Spinal cord (tissue), 9 donors: ENCODE measurements at regions not wholly inside any gene's neighbourhood (a gene's known extent, or its start where the extent isn't known, plus 50 kb on each side); places are given as distances from the start of the nearest gene placed in this dataset.
A peak's percentile ranks its signal among the peaks of the same experiment; 100 is the strongest.

Experiments
- DNase-seq, 6 donors: peaks; one replicate each; pipeline versions ENCODE4 v3.0.0 to v3.0.0-alpha.2; 2013 to 2015; ENCODE audit warnings: low spot score in 6 of 6, low read depth in 4 of 6
- H3K27ac ChIP-seq: one replicate; pipeline ENCODE4 v1.5.1; 2013; ENCODE audit warnings: low read depth, low read length, control low read depth
- H3K27me3 ChIP-seq: one replicate; pipeline ENCODE4 v1.6.1; 2013; ENCODE audit warnings: low read length; ENCODE audit not compliant: control insufficient read depth, insufficient read depth
- H3K36me3 ChIP-seq: one replicate; pipeline ENCODE4 v1.6.1; 2013; ENCODE audit warnings: low read length; ENCODE audit not compliant: control insufficient read depth, insufficient read depth
- H3K4me1 ChIP-seq: one replicate; pipeline ENCODE4 v1.6.1; 2013; ENCODE audit warnings: low read length; ENCODE audit not compliant: control insufficient read depth, insufficient read depth
- H3K4me3 ChIP-seq: one replicate; pipeline ENCODE4 v1.5.1; 2013; ENCODE audit warnings: low read depth, low read length, control low read depth
- H3K9me3 ChIP-seq: one replicate; pipeline ENCODE4 v1.6.1; 2013; ENCODE audit warnings: low read length; ENCODE audit not compliant: control insufficient read depth, insufficient read depth
- WGBS: methylation state at CpG from one replicate; pipeline ENCODE4 v1.1.5; 2013; ENCODE audit warnings: missing lambda C conversion rate; ENCODE audit not compliant: insufficient coverage; 5-methylcytosine and 5-hydroxymethylcytosine counted together
- donor health status: healthy.

DNA sequence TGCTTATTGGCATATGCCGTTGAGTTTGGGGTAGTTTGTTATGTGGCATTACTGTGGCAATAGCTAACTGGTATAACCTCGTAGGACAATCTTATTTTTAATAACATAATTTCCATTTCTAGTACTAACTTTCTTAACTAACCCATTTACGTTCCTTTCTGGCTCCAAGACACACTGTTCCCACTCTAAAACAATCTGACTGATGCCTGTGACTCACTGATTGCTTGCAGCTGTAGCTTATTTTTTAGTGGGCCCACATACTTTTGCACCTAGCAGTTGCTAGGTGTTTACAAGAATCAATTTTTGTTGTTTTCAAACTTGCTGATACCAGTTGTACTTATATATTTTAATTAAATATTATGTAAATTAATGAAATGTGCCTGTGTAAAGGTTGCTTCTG is 52.2 kb downstream of the FAT3 start:
- DNase-seq: no peak
- no peak overlapping the region for H3K27ac ChIP-seq
- no peaks in the 10 kb centered on the region for H3K36me3 ChIP-seq
- WGBS: 100% methylated on average over 1 of the region's 3 CpGs
- no peak overlapping the region for H3K4me3 ChIP-seq
- H3K4me1 ChIP-seq: peaks cover 3% of the 10 kb centered on the region
- no peaks in the 10 kb centered on the region for H3K27me3 ChIP-seq
- no peaks in the 10 kb centered on the region for H3K9me3 ChIP-seq

DNA sequence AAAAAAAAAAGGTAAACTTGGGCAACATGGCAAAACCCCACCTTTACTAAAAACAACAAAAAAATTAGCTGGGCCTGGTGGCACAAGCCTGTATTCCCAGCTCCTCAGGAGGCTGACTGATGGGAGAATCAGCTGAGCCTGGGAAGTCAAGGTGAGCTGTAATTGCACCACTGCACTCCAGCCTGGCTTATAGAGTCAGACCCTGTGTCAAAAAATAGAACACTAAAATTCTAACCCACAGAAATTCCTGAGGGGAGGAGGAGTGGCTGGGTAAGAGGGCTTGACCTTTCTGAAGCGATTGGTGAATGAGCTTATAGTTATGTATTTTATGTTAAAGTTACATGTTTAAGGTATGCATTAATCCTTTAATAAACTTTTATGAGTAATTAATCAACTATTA is 53.3 kb downstream of the FAT3 start:
- no peaks in the 10 kb centered on the region for H3K27me3 ChIP-seq
- no peaks in the 10 kb centered on the region for H3K4me1 ChIP-seq
- no peak for DNase-seq
- no peak overlapping the region for H3K4me3 ChIP-seq
- no peaks in the 10 kb centered on the region for H3K36me3 ChIP-seq
- no peaks in the 10 kb centered on the region for H3K9me3 ChIP-seq
- H3K27ac ChIP-seq: no peak overlapping the region
- no CpG with 5 or more reads among the region's 1 CpG for WGBS

- H3K9me3 ChIP-seq: no peaks in the 10 kb centered on the region
Measured at GRCh38 chr11:92278791-92279433, 54.3 kb downstream of the FAT3 start.

GRCh38 chr11:92284107-92284506 is 59.5 kb downstream of the FAT3 start:
- DNase-seq: no peak
- no peaks in the 10 kb centered on the region for H3K9me3 ChIP-seq
- H3K36me3 ChIP-seq: no peaks in the 10 kb centered on the region
- H3K27ac ChIP-seq: no peak overlapping the region
- H3K27me3 ChIP-seq: no peaks in the 10 kb centered on the region
- WGBS: 94% methylated on average over 2 of the region's 3 CpGs
- H3K4me3 ChIP-seq: no peak overlapping the region
- peaks cover 4% of the 10 kb centered on the region for H3K4me1 ChIP-seq

More at GRCh38 chr11:92278791-92279433, 54.3 kb downstream of the FAT3 start:
- H3K27ac ChIP-seq: no peak overlapping the region
- no peak overlapping the region for H3K4me3 ChIP-seq
- no peaks in the 10 kb centered on the region for H3K4me1 ChIP-seq
- no peaks in the 10 kb centered on the region for H3K27me3 ChIP-seq
- H3K36me3 ChIP-seq: no peaks in the 10 kb centered on the region
- 71% methylated on average over 1 of the region's 1 CpG for WGBS
- DNase-seq: no peak

GRCh38 chr11:92284558-92284957 is 59.9 kb downstream of the FAT3 start:
- no peak for DNase-seq
- Histone ChIP-seq H3K36me3 (no peaks in the 10 kb centered on the region), H3K4me1 (peaks cover 4% of the 10 kb centered on the region), H3K4me3 (no peak overlapping the region), H3K27me3 (no peaks in the 10 kb centered on the region), H3K9me3 (no peaks in the 10 kb centered on the region), H3K27ac (no peak overlapping the region)
- 82% methylated on average over 2 of the region's 5 CpGs for WGBS

DNA sequence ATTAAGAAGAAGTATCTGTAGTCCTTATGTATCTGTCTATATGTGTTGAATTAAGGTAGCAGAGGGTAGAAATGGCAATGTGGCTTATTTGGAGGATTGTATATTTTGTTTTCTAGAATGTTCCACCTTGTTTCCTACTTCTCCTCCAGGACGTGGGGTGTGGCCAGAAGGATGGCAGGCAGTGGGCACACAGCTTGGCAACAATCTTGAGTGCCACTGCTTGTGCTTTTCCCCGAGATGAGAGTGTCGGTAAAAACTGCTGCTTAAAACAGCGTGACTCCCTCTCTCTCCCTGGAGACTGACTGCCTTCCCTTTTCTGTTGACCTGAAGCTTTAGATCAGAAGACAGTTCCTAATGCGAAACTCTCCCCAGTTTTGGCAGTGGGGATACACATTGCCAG is 61.2 kb downstream of the FAT3 start:
- 47% methylated on average over 5 of the region's 5 CpGs for WGBS
- H3K27ac ChIP-seq: no peak overlapping the region
- DNase-seq: no peak

DNA sequence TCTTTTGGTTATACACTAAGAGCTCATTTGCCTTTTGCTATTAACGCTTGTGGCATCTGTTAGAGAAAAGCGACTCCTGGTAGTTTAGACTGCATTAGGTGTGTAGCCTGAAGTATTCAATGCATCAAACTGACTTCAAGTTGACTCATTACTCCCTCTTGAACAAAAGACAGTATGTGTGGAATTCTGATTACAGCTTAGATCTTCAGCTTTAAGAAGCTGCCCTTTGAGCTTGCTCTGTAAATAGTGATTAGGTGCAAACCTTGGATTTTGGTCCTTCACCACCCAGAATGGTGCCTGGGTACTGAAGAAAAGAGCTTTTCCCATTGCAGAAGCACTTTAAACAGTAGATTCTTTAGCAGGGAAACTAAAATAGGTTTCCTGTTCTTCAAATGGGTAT is 62.1 kb downstream of the FAT3 start:
- no CpG with 5 or more reads among the region's 2 CpGs for WGBS
- no peak overlapping the region for H3K27ac ChIP-seq
- no peaks in the 10 kb centered on the region for H3K27me3 ChIP-seq
- H3K9me3 ChIP-seq: no peaks in the 10 kb centered on the region
- DNase-seq: peak in 1 of 6 donors; percentile 52
- H3K4me3 ChIP-seq: no peak overlapping the region
- H3K36me3 ChIP-seq: no peaks in the 10 kb centered on the region
- peaks cover 4% of the 10 kb centered on the region for H3K4me1 ChIP-seq

More for the DNA sequence above, 61.2 kb downstream of the FAT3 start:
- H3K36me3 ChIP-seq: no peaks in the 10 kb centered on the region
- no peaks in the 10 kb centered on the region for H3K27me3 ChIP-seq
- H3K4me1 ChIP-seq: peaks cover 4% of the 10 kb centered on the region
- no peak overlapping the region for H3K4me3 ChIP-seq
- H3K9me3 ChIP-seq: no peaks in the 10 kb centered on the region

DNA sequence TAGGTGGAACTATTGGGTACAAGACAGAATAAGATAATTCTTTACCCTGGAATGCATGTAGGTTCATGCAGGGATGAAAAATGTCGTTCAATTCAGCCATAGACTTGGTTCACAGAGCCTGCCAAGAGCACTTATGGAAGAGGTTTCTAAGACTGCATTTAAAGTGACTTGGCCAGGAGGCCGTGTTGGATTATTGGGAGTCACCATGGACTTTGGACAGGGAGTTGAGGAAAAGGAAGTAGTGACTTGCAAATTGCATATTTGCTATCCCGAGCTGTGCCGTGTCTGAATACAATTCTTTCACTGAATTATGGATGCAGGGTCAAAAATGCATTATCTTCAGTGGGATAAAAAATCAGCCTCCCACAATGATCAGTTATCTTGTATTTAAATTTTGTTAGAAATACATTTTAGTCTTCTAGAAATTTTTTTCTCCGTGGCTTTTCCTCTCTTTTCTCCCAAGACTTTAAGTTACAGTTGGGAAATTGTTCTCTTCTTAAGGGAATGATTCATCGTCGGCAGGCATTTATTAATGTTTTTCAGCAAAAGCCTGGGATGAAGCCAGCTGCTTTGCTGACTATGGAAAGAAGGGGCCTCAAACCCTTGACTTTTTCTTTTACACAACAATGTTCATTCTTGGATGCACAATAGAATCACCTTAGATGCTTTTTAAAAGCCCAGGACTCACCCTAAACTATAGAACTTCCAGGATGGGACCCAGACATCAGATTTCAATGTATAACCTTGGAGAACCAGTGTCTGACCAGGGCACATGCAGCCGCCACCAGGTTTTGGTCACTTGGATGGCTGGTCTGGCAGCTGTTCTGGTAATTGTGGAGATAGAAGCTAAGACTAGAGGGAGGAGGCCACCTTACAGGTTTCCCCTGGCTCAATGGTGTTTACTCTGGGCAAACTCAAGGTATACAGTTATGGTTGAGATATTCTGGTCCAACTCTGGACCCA is 70.8 kb downstream of the FAT3 start:
- Histone ChIP-seq H3K4me1 (no peaks in the 10 kb centered on the region), H3K27me3 (no peaks in the 10 kb centered on the region), H3K4me3 (no peak overlapping the region), H3K9me3 (no peaks in the 10 kb centered on the region), H3K27ac (no peak overlapping the region), H3K36me3 (no peaks in the 10 kb centered on the region)
- WGBS: 72% methylated on average over 3 of the region's 8 CpGs
- DNase-seq: no peak

DNA sequence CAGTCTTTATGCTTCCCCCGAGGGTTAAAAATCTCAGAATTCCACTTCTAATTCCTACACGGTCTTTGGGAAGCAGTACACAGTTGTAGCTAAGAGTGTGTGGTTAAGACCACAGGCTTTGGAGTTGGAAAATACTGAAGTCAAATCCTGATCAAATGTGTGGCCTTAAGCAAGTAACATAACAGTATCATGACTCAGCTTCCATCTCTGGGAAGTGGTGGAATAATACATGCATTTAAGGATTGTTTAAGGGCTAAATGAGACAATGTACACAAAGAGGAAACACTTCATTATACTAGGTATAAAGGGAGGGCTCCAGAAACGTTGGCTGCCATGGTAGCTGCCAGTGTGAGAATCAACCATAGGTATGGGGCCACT is 71.5 kb downstream of the FAT3 start:
- Histone ChIP-seq H3K4me1 (peaks cover 4% of the 10 kb centered on the region), H3K9me3 (no peaks in the 10 kb centered on the region), H3K36me3 (no peaks in the 10 kb centered on the region), H3K4me3 (no peak overlapping the region), H3K27ac (no peak overlapping the region), H3K27me3 (no peaks in the 10 kb centered on the region)
- 60% methylated on average over 1 of the region's 3 CpGs for WGBS
- no peak for DNase-seq
